ENCODE measurements at regions not wholly inside any gene's neighbourhood (a gene's known extent, or its start where the extent isn't known, plus 50 kb on each side); places are given as distances from the start of the nearest gene placed in this dataset.

- TF ChIP-seq, protein P1, sequence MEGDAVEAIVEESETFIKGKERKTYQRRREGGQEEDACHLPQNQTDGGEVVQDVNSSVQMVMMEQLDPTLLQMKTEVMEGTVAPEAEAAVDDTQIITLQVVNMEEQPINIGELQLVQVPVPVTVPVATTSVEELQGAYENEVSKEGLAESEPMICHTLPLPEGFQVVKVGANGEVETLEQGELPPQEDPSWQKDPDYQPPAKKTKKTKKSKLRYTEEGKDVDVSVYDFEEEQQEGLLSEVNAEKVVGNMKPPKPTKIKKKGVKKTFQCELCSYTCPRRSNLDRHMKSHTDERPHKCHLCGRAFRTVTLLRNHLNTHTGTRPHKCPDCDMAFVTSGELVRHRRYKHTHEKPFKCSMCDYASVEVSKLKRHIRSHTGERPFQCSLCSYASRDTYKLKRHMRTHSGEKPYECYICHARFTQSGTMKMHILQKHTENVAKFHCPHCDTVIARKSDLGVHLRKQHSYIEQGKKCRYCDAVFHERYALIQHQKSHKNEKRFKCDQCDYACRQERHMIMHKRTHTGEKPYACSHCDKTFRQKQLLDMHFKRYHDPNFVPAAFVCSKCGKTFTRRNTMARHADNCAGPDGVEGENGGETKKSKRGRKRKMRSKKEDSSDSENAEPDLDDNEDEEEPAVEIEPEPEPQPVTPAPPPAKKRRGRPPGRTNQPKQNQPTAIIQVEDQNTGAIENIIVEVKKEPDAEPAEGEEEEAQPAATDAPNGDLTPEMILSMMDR (IDR thresholded peaks at IDR 0.05): no peak
- TF ChIP-seq POLR2A (IDR thresholded peaks at IDR 0.05) (no peak), POLR2AphosphoS5 (IDR thresholded peaks at IDR 0.05) (no peak)
Observed at GRCh38 chr1:229905031-229905545, 161.9 kb upstream of the GALNT2 start.

Measured in stomach (tissue), 4 donors.